ENCODE measurements at regions not wholly inside any gene's neighbourhood (a gene's known extent, or its start where the extent isn't known, plus 50 kb on each side); places are given as distances from the start of the nearest gene placed in this dataset.

DNA sequence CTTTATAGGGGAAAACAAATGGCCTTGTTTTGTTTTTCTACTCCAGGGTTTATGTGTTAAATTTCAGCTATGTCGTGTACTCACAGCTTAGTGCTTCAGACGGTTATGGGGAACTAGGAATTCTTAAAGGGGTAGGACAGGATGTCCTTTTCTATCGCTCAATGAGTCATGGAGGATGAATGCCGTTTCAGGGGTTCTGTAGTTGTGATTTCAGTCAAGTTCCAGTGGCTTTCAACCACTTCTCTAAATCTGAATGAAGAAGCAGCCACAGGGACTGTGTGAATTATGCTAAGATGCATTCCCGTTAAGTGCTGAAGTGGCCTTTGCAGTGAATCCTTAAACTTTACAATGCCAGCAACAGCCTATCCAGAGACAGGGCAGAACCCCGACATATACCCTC, 1231.7 kb upstream of the ZEB2 start:
- Histone ChIP-seq H3K4me1 (ENCODE audit: control insufficient read depth, insufficient read depth, low read length) (peaks cover 12% of the 10 kb centered on the region), H3K4me3 (ENCODE audit: low read depth, low read length) (no peak overlapping the region), H3K36me3 (ENCODE audit: control insufficient read depth in 2 of 2, insufficient read depth in 1 of 2, low read length in 2 of 2) (no peaks in the 10 kb centered on the region), H3K9me3 (ENCODE audit: control insufficient read depth, insufficient read depth, low read depth, low read length) (no peaks in the 10 kb centered on the region), H3K27ac (ENCODE audit: extremely low read depth, low read depth, low read length) (peak overlapping the region; percentile 38)
- ChIA-PET POLR2A (no interaction called here), CTCF (interaction anchor here (0.9 kb wide), 1 partner anchor 27 kb away, joined by 3 read pairs; no protein-coding TSS in a partner anchor)
- TF ChIP-seq ZBTB20 (tag by site-specific recombination; IDR thresholded peaks at IDR 0.05) (peak; percentile 57), ZNF629 (tag by site-specific recombination; IDR thresholded peaks at IDR 0.05) (no peak), SP7 (tag by site-specific recombination; IDR thresholded peaks at IDR 0.05) (no peak), ZFP41 (tag by site-specific recombination; IDR thresholded peaks at IDR 0.05; ENCODE audit: borderline replicate concordance) (no peak)

- no peaks in the 10 kb centered on the region for H3K9me3 ChIP-seq (ENCODE audit: control insufficient read depth, insufficient read depth, low read depth, low read length)
- ChIA-PET POLR2A (no interaction called here), CTCF (interaction anchor here (0.9 kb wide), 1 partner anchor 27 kb away, joined by 3 read pairs; no protein-coding TSS in a partner anchor)
- no peaks in the 10 kb centered on the region for H3K36me3 ChIP-seq (ENCODE audit: control insufficient read depth in 2 of 2, insufficient read depth in 1 of 2, low read length in 2 of 2)
- no peak overlapping the region for H3K4me3 ChIP-seq (ENCODE audit: low read depth, low read length)
- H3K27ac ChIP-seq (ENCODE audit: extremely low read depth, low read depth, low read length), result no peak overlapping the region
- peaks cover 12% of the 10 kb centered on the region for H3K4me1 ChIP-seq (ENCODE audit: control insufficient read depth, insufficient read depth, low read length)
- TF ChIP-seq SP7 (tag by site-specific recombination; IDR thresholded peaks at IDR 0.05) (no peak), BCL6B (tag by site-specific recombination; IDR thresholded peaks at IDR 0.05) (no peak), ZNF654 (tag by site-specific recombination; IDR thresholded peaks at IDR 0.05; ENCODE audit: low read depth) (no peak)
Measured at GRCh38 chr2:145751155-145751554, 1231.2 kb upstream of the ZEB2 start.

DNA sequence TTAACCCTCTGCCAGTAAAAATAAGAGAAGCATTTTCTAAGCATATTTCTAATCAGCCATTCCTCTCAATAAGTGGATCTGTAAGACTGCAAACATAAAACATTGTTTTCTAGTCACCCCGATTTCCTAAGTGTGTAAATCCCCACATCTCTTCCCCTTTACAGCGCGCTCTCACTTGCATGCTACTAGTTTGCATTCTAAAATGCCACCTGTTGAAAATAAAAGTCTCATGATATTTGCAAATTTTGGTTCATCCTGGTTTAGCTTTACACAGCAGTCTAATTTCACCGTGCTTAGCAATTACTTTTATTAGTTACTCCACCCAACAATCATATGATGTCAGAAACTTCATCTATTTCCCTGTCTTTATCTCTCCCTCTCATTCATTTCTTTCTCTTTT, 1230.7 kb upstream of the ZEB2 start:
- Histone ChIP-seq H3K4me1 (ENCODE audit: control insufficient read depth, insufficient read depth, low read length) (peaks cover 12% of the 10 kb centered on the region), H3K9me3 (ENCODE audit: control insufficient read depth, insufficient read depth, low read depth, low read length) (no peaks in the 10 kb centered on the region), H3K27ac (ENCODE audit: extremely low read depth, low read depth, low read length) (no peak overlapping the region), H3K4me3 (ENCODE audit: low read depth, low read length) (no peak overlapping the region), H3K36me3 (ENCODE audit: control insufficient read depth in 2 of 2, insufficient read depth in 1 of 2, low read length in 2 of 2) (no peaks in the 10 kb centered on the region)
- POLR2A ChIA-PET, result no interaction called here
- CTCF ChIA-PET, result interaction anchor here (0.5 to 0.6 kb wide), 2 partner anchors 187 to 1125 kb away, joined by 4 read pairs; no protein-coding TSS in a partner anchor
- TF ChIP-seq SCRT2 (tag by site-specific recombination; IDR thresholded peaks at IDR 0.05), result peak; percentile 50
- no peak for TF ChIP-seq TCF7L2 (IDR thresholded peaks at IDR 0.05; ENCODE audit: borderline replicate concordance, low read depth, low read length)

DNA sequence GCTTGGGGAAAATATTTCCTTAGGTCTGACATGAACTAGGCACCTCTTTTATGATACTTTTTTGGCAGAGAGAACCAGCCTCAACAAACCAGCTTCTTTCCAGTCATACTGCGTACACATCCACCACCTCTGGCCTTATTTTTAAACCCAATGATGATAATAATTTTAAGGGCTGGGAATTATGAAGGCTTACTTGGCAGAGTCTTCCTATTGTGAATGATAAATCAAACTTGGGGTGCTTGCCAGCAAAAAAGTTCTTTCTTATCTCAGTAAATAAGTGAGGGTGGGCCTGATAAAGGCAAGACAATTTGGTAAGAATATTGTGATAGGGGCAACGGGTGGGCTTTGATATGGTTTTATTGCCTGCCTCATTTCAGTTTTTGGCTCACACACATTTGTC, 1230.2 kb upstream of the ZEB2 start:
- CTCF ChIA-PET, result interaction anchor here (0.5 to 0.6 kb wide), 2 partner anchors 187 to 1125 kb away, joined by 4 read pairs; no protein-coding TSS in a partner anchor
- no peak for TF ChIP-seq ZSCAN23 (tag by site-specific recombination; IDR thresholded peaks at IDR 0.05)
- TF ChIP-seq ZBTB8A (tag by site-specific recombination; IDR thresholded peaks at IDR 0.05), result no peak
- TF ChIP-seq PBX3 (CRISPR knock-in tag; IDR thresholded peaks at IDR 0.05), result no peak
- TF ChIP-seq ZSCAN18 (tag by site-specific recombination; IDR thresholded peaks at IDR 0.05), result no peak
- no peak for TF ChIP-seq ZNF585B (tag by site-specific recombination; IDR thresholded peaks at IDR 0.05)
- no peak for TF ChIP-seq ZNF555 (tag by site-specific recombination; conservative IDR thresholded peaks at IDR 0.05)
- no peak for TF ChIP-seq ZNF701 (tag by site-specific recombination; IDR thresholded peaks at IDR 0.05)
- TF ChIP-seq BCL11B (tag by site-specific recombination; IDR thresholded peaks at IDR 0.05; ENCODE audit: low read depth), result no peak
- TF ChIP-seq ZNF223 (tag by site-specific recombination; IDR thresholded peaks at IDR 0.05), result no peak
- no peak for TF ChIP-seq ZNF76 (tag by site-specific recombination; IDR thresholded peaks at IDR 0.05; ENCODE audit: borderline replicate concordance, low read depth)
- no peak for TF ChIP-seq KLF9 (tag by site-specific recombination; IDR thresholded peaks at IDR 0.05; ENCODE audit: low read depth)
- no peak for TF ChIP-seq ZNF169 (tag by site-specific recombination; IDR thresholded peaks at IDR 0.05)
- no peak for TF ChIP-seq ZEB2 (tag by site-specific recombination; IDR thresholded peaks at IDR 0.05)
- no peak for TF ChIP-seq HOXD13 (CRISPR knock-in tag; IDR thresholded peaks at IDR 0.05; ENCODE audit: borderline replicate concordance)
- no peak for TF ChIP-seq SCRT1 (tag by site-specific recombination; IDR thresholded peaks at IDR 0.05; ENCODE audit: borderline replicate concordance)
- TF ChIP-seq GLI2 (tag by site-specific recombination; IDR thresholded peaks at IDR 0.05; ENCODE audit: borderline replicate concordance, low read depth), result no peak
- no peak for TF ChIP-seq ZBTB48 (tag by site-specific recombination; IDR thresholded peaks at IDR 0.05)
- no peak for TF ChIP-seq BCL6B (tag by site-specific recombination; IDR thresholded peaks at IDR 0.05)

More for the DNA sequence above, 1230.2 kb upstream of the ZEB2 start:
- Histone ChIP-seq H3K4me3 (ENCODE audit: low read depth, low read length) (no peak overlapping the region), H3K9me3 (ENCODE audit: control insufficient read depth, insufficient read depth, low read depth, low read length) (no peaks in the 10 kb centered on the region), H3K27ac (ENCODE audit: extremely low read depth, low read depth, low read length) (no peak overlapping the region), H3K36me3 (ENCODE audit: control insufficient read depth in 2 of 2, insufficient read depth in 1 of 2, low read length in 2 of 2) (no peaks in the 10 kb centered on the region), H3K4me1 (ENCODE audit: control insufficient read depth, insufficient read depth, low read length) (peaks cover 12% of the 10 kb centered on the region)
- POLR2A ChIA-PET, result no interaction called here

Measured in HEK293 (cell line).